Left lung (tissue), 4 donors: ENCODE measurements at regions not wholly inside any gene's neighbourhood (a gene's known extent, or its start where the extent isn't known, plus 50 kb on each side); places are given as distances from the start of the nearest gene placed in this dataset.
A peak's percentile ranks its signal among the peaks of the same experiment; 100 is the strongest.

Experiments
- ATAC-seq: fragments of 200-7000 bp; cut with Tn5 transposase; one replicate; pipeline ENCODE4 v1.9.1; 2020; ENCODE audit warnings: moderate library complexity
- DNase-seq, 4 donors: peaks; one replicate each; pipeline ENCODE4 v3.0.0-alpha.2; 2013 to 2020
- H3K27ac ChIP-seq, 2 donors: fragments of 200-600 bp; sonication (generic) in 1 of 2; one replicate each; pipeline versions ENCODE4 v1.5.0 to v1.8.0; 2020 to 2021
- H3K27me3 ChIP-seq, 2 donors: fragments of 200-600 bp; sonication (generic) in 1 of 2; one replicate each; pipeline versions ENCODE4 v1.5.0 to v1.8.0; 2020 to 2021
- H3K36me3 ChIP-seq, 2 donors: fragments of 200-600 bp; sonication (generic) in 1 of 2; one replicate each; pipeline versions ENCODE4 v1.5.0 to v1.8.0; 2020 to 2021
- H3K4me1 ChIP-seq, 2 donors: fragments of 200-600 bp; one replicate each; pipeline ENCODE4 v1.8.0; 2021
- H3K4me3 ChIP-seq, 2 donors: fragments of 200-600 bp; sonication (generic) in 1 of 2; one replicate each; pipeline versions ENCODE4 v1.5.0 to v1.8.0; 2020 to 2021; ENCODE audit warnings: mild to moderate bottlenecking in 1 of 2
- H3K9me3 ChIP-seq, 2 donors: fragments of 200-600 bp; sonication (generic) in 1 of 2; one replicate each; pipeline versions ENCODE4 v1.5.0 to v1.8.0; 2020 to 2021
- CTCF ChIP-seq, 2 donors: fragments of 200-600 bp; sonication (generic) in 1 of 2; IDR thresholded peaks; one replicate each; pipeline versions ENCODE4 v1.5.0 to v1.8.0; 2021; ENCODE audit warnings: antibody characterized with exemption in 2 of 2
- intact Hi-C, 2 donors: fragments of 100-400 bp; cut with DNase I; formaldehyde crosslinking; loops; one replicate each; pipeline versions ENCODE4 v1.11.2 to v1.14.2; 2022
- donor health status: DM: no; HTN: yes; CAD: no.
- donor health status: DM: no; HTN: no; CAD: no.

DNA sequence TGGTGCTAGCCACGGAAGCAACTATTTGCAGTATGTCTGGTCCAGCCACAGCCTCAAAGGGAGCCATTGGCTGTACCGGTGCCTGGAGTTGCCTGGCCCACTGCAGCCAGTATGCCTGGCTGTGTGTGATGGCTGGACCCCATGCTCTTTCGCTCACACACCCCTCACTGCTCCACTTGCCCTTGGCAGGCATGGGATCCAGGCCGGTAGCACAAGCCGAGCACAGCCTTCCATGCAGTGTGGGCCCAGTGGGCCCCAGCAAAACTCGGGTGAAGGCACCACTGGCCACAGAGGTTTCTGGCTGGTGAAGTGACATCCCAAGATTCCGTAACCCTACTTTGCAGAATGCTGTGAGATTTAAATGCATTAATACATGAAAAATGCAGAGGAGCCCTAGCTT is 665.8 kb downstream of the PLPP3 start:
- intact Hi-C loops: no loop called here
- Histone ChIP-seq H3K36me3 (no peaks in the 10 kb centered on the region), H3K9me3 (peaks cover 0 to 10% of the 10 kb centered on the region in 2 donors), H3K27me3 (no peaks in the 10 kb centered on the region), H3K27ac (no peak overlapping the region), H3K4me3 (no peak overlapping the region), H3K4me1 (no peaks in the 10 kb centered on the region)
- DNase-seq: peak in 1 of 4 donors; percentile 61
- TF ChIP-seq CTCF (IDR thresholded peaks at IDR 0.05): no peak
- no peak for ATAC-seq

GRCh38 chr1:55912438-55912837 is 666.9 kb downstream of the PLPP3 start:
- intact Hi-C loops: no loop called here
- Histone ChIP-seq H3K4me3 (no peak overlapping the region), H3K9me3 (peaks cover 0 to 10% of the 10 kb centered on the region in 2 donors), H3K27me3 (no peaks in the 10 kb centered on the region), H3K36me3 (no peaks in the 10 kb centered on the region), H3K27ac (no peak overlapping the region), H3K4me1 (no peaks in the 10 kb centered on the region)
- DNase-seq (no peak), ATAC-seq (no peak)
- no peak for TF ChIP-seq CTCF (IDR thresholded peaks at IDR 0.05)

- H3K4me3 ChIP-seq: no peak overlapping the region
- H3K27me3 ChIP-seq: no peaks in the 10 kb centered on the region
- DNase-seq (no peak), ATAC-seq (no peak)
- no peaks in the 10 kb centered on the region for H3K4me1 ChIP-seq
- H3K36me3 ChIP-seq: no peaks in the 10 kb centered on the region
- no peaks in the 10 kb centered on the region for H3K9me3 ChIP-seq
- H3K27ac ChIP-seq: no peak overlapping the region
- no peak for TF ChIP-seq CTCF (IDR thresholded peaks at IDR 0.05)
- intact Hi-C loops: no loop called here
Observed at GRCh38 chr1:55904541-55904940, 674.8 kb downstream of the PLPP3 start.

GRCh38 chr1:55898181-55898580 is 681.2 kb downstream of the PLPP3 start:
- no peak for DNase-seq
- TF ChIP-seq CTCF (IDR thresholded peaks at IDR 0.05): no peak
- Histone ChIP-seq H3K4me1 (no peaks in the 10 kb centered on the region), H3K27me3 (no peaks in the 10 kb centered on the region), H3K27ac (no peak overlapping the region), H3K4me3 (no peak overlapping the region), H3K9me3 (peaks cover 0 to 5% of the 10 kb centered on the region in 2 donors), H3K36me3 (no peaks in the 10 kb centered on the region)
- intact Hi-C loops: no loop called here
- ATAC-seq: peak; percentile 22

DNA sequence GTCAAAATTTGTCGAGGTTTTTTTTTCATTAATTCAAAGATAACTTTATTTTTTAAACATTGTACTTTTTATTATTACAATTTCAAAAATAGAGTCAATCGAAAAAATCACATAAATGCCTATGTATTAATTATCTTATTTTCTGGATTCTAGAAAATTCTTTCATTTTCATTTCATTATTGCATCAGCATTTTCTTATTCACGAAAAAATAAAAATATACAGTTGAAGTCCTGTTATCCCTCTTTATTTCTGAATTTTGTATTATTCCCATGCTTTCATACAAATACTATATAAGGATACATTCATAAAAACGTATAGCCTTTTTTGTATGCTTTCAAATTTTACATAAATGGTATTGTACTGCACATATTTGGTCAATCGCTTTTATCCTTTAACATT is 681.0 kb upstream of the USP24 start:
- no peaks in the 10 kb centered on the region for H3K4me1 ChIP-seq
- DNase-seq (no peak), ATAC-seq (no peak)
- TF ChIP-seq CTCF (IDR thresholded peaks at IDR 0.05): no peak
- no peaks in the 10 kb centered on the region for H3K27me3 ChIP-seq
- intact Hi-C loops: no loop called here
- no peak overlapping the region for H3K4me3 ChIP-seq
- no peak overlapping the region for H3K27ac ChIP-seq
- H3K36me3 ChIP-seq: no peaks in the 10 kb centered on the region
- H3K9me3 ChIP-seq: peaks cover 0 to 14% of the 10 kb centered on the region in 2 donors
